ENCODE measurements at regions not wholly inside any gene's neighbourhood (a gene's known extent, or its start where the extent isn't known, plus 50 kb on each side); places are given as distances from the start of the nearest gene placed in this dataset.

DNA sequence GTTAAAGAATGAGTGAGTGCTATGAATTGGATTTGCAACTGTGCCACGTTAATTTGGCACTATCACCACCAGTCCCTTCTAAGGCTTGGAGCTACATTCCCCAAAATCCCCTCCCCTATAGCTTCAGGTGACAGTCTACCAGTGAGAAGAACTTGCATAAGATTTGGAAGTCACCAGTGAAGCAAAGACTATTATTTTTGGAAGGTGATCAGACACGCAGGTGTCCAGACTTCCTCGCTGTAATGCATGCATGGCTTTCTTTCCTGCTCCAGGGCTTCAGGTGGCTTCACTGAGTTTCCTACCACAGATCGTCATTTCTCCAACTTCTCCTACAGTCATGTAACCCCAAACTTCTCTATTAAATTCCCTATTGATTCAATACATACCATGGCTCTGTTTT is 61.4 kb downstream of the SLC41A2 start:
- Histone ChIP-seq H3K9me3 (replicated peaks; ENCODE audit: control insufficient read depth, insufficient read depth, low read length) (no peaks in the 10 kb centered on the region), H3K36me3 (ENCODE audit: control insufficient read depth in 2 of 2, extremely low read depth in 1 of 2, insufficient read depth in 2 of 2, low read length in 2 of 2) (no peaks in the 10 kb centered on the region), H2AFZ (ENCODE audit: low read depth, low read length) (no peak overlapping the region), H3K27me3 (ENCODE audit: control insufficient read depth in 2 of 2, insufficient read depth in 2 of 2, low read length in 2 of 2) (no peaks in the 10 kb centered on the region), H3K9ac (replicated peaks; ENCODE audit: extremely low read depth, insufficient read depth, low read length) (no peak overlapping the region), H3K4me2 (ENCODE audit: insufficient read depth, low read length) (no peak overlapping the region), H3K9me1 (replicated peaks; ENCODE audit: control insufficient read depth, extremely low read depth, insufficient read depth, low read length) (no peaks in the 10 kb centered on the region), H3K27ac (ENCODE audit: insufficient read depth, low read depth, low read length) (no peak overlapping the region), H3K79me2 (ENCODE audit: control insufficient read depth, insufficient read depth, low read length) (no peaks in the 10 kb centered on the region), H4K20me1 (replicated peaks; ENCODE audit: control insufficient read depth, extremely low read depth, insufficient read depth, low read length) (no peaks in the 10 kb centered on the region), H3K4me3 (replicated peaks in 1 of 3; ENCODE audit: insufficient read depth in 1 of 3, low read depth in 1 of 3, low read length in 3 of 3) (no peak overlapping the region), H3K4me1 (ENCODE audit: control insufficient read depth, extremely low read depth, insufficient read depth, low read length) (no peaks in the 10 kb centered on the region)
- intact Hi-C loops (cut with micrococcal nuclease), result no loop called here
- dilution Hi-C loops (cut with MboI; ENCODE audit: extremely low pct_ligation_motif_present, low sequenced_read_pairs), result no loop called here
- FAIRE-seq, result no peak
- CTCF ChIA-PET, result no interaction called here
- POLR2A ChIA-PET, result no interaction called here
- DNase-seq (ENCODE audit: low read depth, low spot score), result no peak
- BruUV-seq (replicated peaks), result no TSS peak
- TF ChIP-seq JUN (IDR thresholded peaks at IDR 0.05; ENCODE audit: borderline replicate concordance, insufficient read depth, insufficient read length, low read depth), result no peak
- no peak for TF ChIP-seq POLR2A (IDR thresholded peaks at IDR 0.05; ENCODE audit: low read depth, low read length)
- TF ChIP-seq GATA2 (IDR thresholded peaks at IDR 0.05; ENCODE audit: insufficient read depth, insufficient read length, low read depth, low read length), result no peak
- no peak for TF ChIP-seq CTCF (IDR thresholded peaks at IDR 0.05; ENCODE audit: extremely low read depth in 1 of 2, insufficient read depth in 1 of 2, low read depth in 1 of 2, low read length in 2 of 2)
- TF ChIP-seq, protein P1, sequence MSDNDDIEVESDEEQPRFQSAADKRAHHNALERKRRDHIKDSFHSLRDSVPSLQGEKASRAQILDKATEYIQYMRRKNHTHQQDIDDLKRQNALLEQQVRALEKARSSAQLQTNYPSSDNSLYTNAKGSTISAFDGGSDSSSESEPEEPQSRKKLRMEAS (IDR thresholded peaks at IDR 0.05; ENCODE audit: insufficient read depth, insufficient read length), result no peak
- no peak for TF ChIP-seq MYC (IDR thresholded peaks at IDR 0.05; ENCODE audit: low read depth, low read length)
- no peak for TF ChIP-seq POLR2AphosphoS5 (IDR thresholded peaks at IDR 0.05; ENCODE audit: insufficient read depth, low read depth, low read length)
- TF ChIP-seq FOS (IDR thresholded peaks at IDR 0.05; ENCODE audit: borderline replicate concordance, insufficient read depth, low read length), result no peak
- no peak for TF ChIP-seq EZH2 (IDR thresholded peaks at IDR 0.05; ENCODE audit: borderline replicate concordance, low read depth, low read length, severe bottlenecking)

Data from endothelial cell of umbilical vein (primary cell).